Lower lobe of right lung (tissue), 2 donors: ENCODE measurements at regions not wholly inside any gene's neighbourhood (a gene's known extent, or its start where the extent isn't known, plus 50 kb on each side); places are given as distances from the start of the nearest gene placed in this dataset.
A peak's percentile ranks its signal among the peaks of the same experiment; 100 is the strongest.

Experiments
- ATAC-seq, 2 donors: fragments of 200-7000 bp; cut with Tn5 transposase; one replicate each; pipeline ENCODE4 v1.9.1; 2020 to 2022; ENCODE audit warnings: mild to moderate bottlenecking in 2 of 2, moderate library complexity in 2 of 2
- DNase-seq: peaks from one replicate; pipeline ENCODE4 v3.0.0-alpha.2; 2020
- H3K27ac ChIP-seq: fragments of 200-600 bp; one replicate; pipeline ENCODE4 v1.8.0; 2022
- H3K27me3 ChIP-seq: fragments of 200-600 bp; one replicate; pipeline ENCODE4 v1.8.0; 2022; ENCODE audit warnings: low read depth
- H3K36me3 ChIP-seq: fragments of 200-600 bp; one replicate; pipeline ENCODE4 v1.8.0; 2022; ENCODE audit warnings: mild to moderate bottlenecking
- H3K4me1 ChIP-seq: fragments of 200-600 bp; one replicate; pipeline ENCODE4 v1.8.0; 2022
- H3K4me3 ChIP-seq: fragments of 200-600 bp; one replicate; pipeline ENCODE4 v1.8.0; 2022; ENCODE audit warnings: mild to moderate bottlenecking
- H3K9me3 ChIP-seq: fragments of 200-600 bp; one replicate; pipeline ENCODE4 v1.8.0; 2022
- intact Hi-C: fragments of 100-400 bp; cut with DNase I; formaldehyde crosslinking; loops from one replicate; pipeline ENCODE4 v1.11.0; 2022
- TF ChIP-seq, protein P1 (sequence below): fragments of 200-600 bp; IDR thresholded peaks from one replicate; pipeline ENCODE4 v1.8.0; 2022; ENCODE audit warnings: antibody characterized with exemption, mild to moderate bottlenecking
- donor health status: DM: no; HTN: yes; CAD: no; lungs with severe emphysema.

DNA sequence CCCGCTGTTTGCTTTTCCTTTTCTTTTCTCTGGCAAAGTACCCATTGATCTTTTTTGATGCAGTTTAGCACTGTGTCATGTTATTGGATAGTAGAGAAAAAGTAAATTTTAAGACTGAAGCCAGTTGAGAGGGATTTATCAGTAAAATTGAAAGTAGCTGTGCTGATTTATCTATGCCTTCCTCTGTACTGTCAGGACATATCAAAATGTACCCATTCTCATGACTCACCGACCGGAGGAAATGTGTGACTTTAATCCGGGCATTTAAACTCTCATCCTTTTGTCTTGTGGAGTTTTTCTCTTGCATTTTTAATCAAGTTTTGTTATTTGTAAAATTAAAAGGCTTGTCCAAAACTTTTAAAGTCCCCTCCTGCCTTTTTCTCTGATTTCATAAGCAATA, 276.6 kb upstream of the FMN2 start:
- Histone ChIP-seq H3K27me3 (no peaks in the 10 kb centered on the region), H3K36me3 (no peaks in the 10 kb centered on the region), H3K4me1 (peaks cover 9% of the 10 kb centered on the region), H3K9me3 (no peaks in the 10 kb centered on the region), H3K27ac (no peak overlapping the region), H3K4me3 (no peak overlapping the region)
- no peak for DNase-seq
- intact Hi-C loops, result no loop called here
- TF ChIP-seq, protein P1, sequence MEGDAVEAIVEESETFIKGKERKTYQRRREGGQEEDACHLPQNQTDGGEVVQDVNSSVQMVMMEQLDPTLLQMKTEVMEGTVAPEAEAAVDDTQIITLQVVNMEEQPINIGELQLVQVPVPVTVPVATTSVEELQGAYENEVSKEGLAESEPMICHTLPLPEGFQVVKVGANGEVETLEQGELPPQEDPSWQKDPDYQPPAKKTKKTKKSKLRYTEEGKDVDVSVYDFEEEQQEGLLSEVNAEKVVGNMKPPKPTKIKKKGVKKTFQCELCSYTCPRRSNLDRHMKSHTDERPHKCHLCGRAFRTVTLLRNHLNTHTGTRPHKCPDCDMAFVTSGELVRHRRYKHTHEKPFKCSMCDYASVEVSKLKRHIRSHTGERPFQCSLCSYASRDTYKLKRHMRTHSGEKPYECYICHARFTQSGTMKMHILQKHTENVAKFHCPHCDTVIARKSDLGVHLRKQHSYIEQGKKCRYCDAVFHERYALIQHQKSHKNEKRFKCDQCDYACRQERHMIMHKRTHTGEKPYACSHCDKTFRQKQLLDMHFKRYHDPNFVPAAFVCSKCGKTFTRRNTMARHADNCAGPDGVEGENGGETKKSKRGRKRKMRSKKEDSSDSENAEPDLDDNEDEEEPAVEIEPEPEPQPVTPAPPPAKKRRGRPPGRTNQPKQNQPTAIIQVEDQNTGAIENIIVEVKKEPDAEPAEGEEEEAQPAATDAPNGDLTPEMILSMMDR, result no peak
- ATAC-seq, result no peak

DNA sequence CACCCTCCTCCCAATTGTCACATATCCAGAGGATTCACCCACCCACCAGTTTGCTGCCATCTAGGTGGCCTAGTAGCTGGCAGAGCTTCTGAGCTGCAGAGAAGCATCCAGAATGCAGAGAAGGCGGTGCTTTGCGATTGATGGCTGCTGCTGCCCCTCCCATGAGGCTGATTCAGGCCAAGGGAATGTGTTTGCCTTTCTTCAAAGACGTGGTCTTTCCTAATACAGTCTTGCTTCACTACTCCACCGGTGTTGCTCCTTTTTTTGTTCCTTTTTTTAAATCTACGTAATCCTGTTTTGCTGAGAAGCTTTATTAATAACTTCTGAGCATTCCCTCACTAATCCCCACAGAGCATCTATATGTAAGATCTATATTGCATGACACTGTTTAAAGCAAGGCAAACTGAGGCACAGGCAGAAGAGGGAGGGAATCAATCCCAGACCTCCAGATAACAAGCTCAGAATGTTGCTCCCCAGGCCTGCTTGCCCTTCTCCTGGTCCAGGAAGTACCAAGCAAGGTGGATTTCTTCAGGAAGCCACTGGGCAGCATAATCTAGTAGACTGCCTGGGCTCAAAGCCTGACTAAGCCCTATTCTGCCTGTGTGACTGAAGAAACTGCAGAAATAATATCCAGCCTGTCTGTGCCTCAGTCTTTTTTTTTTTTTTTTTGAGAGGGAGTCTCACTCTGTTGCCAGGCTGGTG, 275.5 kb upstream of the FMN2 start:
- H3K36me3 ChIP-seq, result no peaks in the 10 kb centered on the region
- ATAC-seq (peak; percentile 85 to 89), DNase-seq (peak; percentile 58)
- H3K27me3 ChIP-seq, result no peaks in the 10 kb centered on the region
- TF ChIP-seq, protein P1, result no peak
- intact Hi-C loops, result no loop called here
- H3K27ac ChIP-seq, result peak overlapping the region; percentile 33
- H3K4me3 ChIP-seq, result no peak overlapping the region
- H3K4me1 ChIP-seq, result peaks cover 9% of the 10 kb centered on the region
- no peaks in the 10 kb centered on the region for H3K9me3 ChIP-seq

GRCh38 chr1:239817276-239817675, 274.4 kb upstream of the FMN2 start:
- TF ChIP-seq, protein P1, result no peak
- Histone ChIP-seq H3K27me3 (no peaks in the 10 kb centered on the region), H3K4me3 (no peak overlapping the region), H3K9me3 (no peaks in the 10 kb centered on the region), H3K36me3 (no peaks in the 10 kb centered on the region), H3K4me1 (peaks cover 9% of the 10 kb centered on the region), H3K27ac (no peak overlapping the region)
- no peak for ATAC-seq
- DNase-seq, result no peak
- intact Hi-C loops, result no loop called here

DNA sequence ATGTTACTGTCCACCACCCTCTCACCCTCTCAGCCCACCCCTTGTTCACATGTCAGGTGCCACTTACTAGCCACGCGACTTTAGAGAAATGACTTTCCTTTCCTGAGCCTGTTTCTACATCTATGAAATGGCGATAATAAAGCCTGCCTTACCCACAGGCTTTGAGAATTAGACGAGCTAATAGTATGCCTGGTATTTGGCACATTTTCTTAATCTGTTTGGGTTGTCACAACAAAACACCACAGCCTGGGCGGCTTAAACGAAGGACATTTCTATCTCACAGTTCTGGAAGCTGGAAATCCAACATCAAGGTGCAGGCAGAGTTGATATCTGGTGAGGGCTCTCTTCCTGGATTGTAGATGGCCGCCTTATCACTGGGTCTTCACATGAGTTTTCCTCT, 273.9 kb upstream of the FMN2 start:
- DNase-seq (no peak), ATAC-seq (no peak)
- no peaks in the 10 kb centered on the region for H3K27me3 ChIP-seq
- H3K27ac ChIP-seq, result no peak overlapping the region
- intact Hi-C loops, result no loop called here
- H3K36me3 ChIP-seq, result no peaks in the 10 kb centered on the region
- peaks cover 9% of the 10 kb centered on the region for H3K4me1 ChIP-seq
- H3K9me3 ChIP-seq, result no peaks in the 10 kb centered on the region
- no peak overlapping the region for H3K4me3 ChIP-seq
- TF ChIP-seq, protein P1, result no peak

GRCh38 chr1:239819096-239819495, 272.6 kb upstream of the FMN2 start:
- ATAC-seq (no peak), DNase-seq (no peak)
- Histone ChIP-seq H3K36me3 (no peaks in the 10 kb centered on the region), H3K27me3 (no peaks in the 10 kb centered on the region), H3K4me1 (peaks cover 9% of the 10 kb centered on the region), H3K9me3 (no peaks in the 10 kb centered on the region), H3K27ac (no peak overlapping the region), H3K4me3 (no peak overlapping the region)
- intact Hi-C loops, result no loop called here
- TF ChIP-seq, protein P1, result no peak
